ENCODE measurements at regions not wholly inside any gene's neighbourhood (a gene's known extent, or its start where the extent isn't known, plus 50 kb on each side); places are given as distances from the start of the nearest gene placed in this dataset.

GRCh38 chr2:22692746-22693145, 692.2 kb upstream of the KLHL29 start:
- no peaks in the 10 kb centered on the region for H3K9me3 ChIP-seq (replicated peaks in 1 of 2; ENCODE audit: control insufficient read depth in 2 of 2, insufficient read depth in 1 of 2, low read depth in 1 of 2, low read length in 2 of 2)
- H3K36me3 ChIP-seq (replicated peaks in 1 of 2; ENCODE audit: control insufficient read depth in 2 of 2, insufficient read depth in 2 of 2, low read length in 2 of 2), result no peaks in the 10 kb centered on the region
- no peak overlapping the region for H2BK12ac ChIP-seq (ENCODE audit: low read length)
- no peak overlapping the region for H3K23ac ChIP-seq (ENCODE audit: low read depth, low read length, poor library complexity)
- H3K9ac ChIP-seq (ENCODE audit: low read depth, low read length, poor library complexity), result no peak overlapping the region
- no peak overlapping the region for H2BK5ac ChIP-seq (ENCODE audit: low read length)
- H3K27ac ChIP-seq (replicated peaks; ENCODE audit: low read length), result no peak overlapping the region
- H3K27me3 ChIP-seq (ENCODE audit: control insufficient read depth in 3 of 3, insufficient read depth in 3 of 3, low read depth in 1 of 3, low read length in 3 of 3), result no peaks in the 10 kb centered on the region
- peaks cover 1 to 15% of the 10 kb centered on the region in 2 donors for H3K4me1 ChIP-seq (ENCODE audit: control insufficient read depth in 2 of 2, insufficient read depth in 1 of 2, low read depth in 1 of 2, low read length in 2 of 2)
- no peak overlapping the region for H4K91ac ChIP-seq (ENCODE audit: low read depth, low read length, poor library complexity)
- no peak for DNase-seq (ENCODE audit: low spot score)
- no peak overlapping the region for H3K18ac ChIP-seq (ENCODE audit: low read length)
- no peak overlapping the region for H2AK5ac ChIP-seq (ENCODE audit: low read depth, low read length)
- H2BK120ac ChIP-seq (ENCODE audit: low read depth, low read length), result no peak overlapping the region
- H3K4me2 ChIP-seq (ENCODE audit: insufficient read depth, low read length, poor library complexity, severe bottlenecking), result peak overlapping the region; percentile 60
- no CpG with 5 or more reads among the region's 2 CpGs for WGBS, 2 donors (ENCODE audit: extremely low coverage in 2 of 2, insufficient read length in 2 of 2, insufficient replicate concordance in 1 of 2)
- H3K4ac ChIP-seq (ENCODE audit: low read length), result no peak overlapping the region
- H2AFZ ChIP-seq (ENCODE audit: low read length), result no peak overlapping the region
- H2BK15ac ChIP-seq (ENCODE audit: low read length), result no peak overlapping the region
- H3K4me3 ChIP-seq (ENCODE audit: low read length in 2 of 2), result no peak overlapping the region
- no peaks in the 10 kb centered on the region for H3K79me1 ChIP-seq (ENCODE audit: low read depth, low read length)
- no peak overlapping the region for H3K14ac ChIP-seq (ENCODE audit: low read length)
- H4K8ac ChIP-seq (ENCODE audit: low read depth, low read length), result no peak overlapping the region

- Histone ChIP-seq H3K4ac (ENCODE audit: low read length) (no peak overlapping the region), H3K4me3 (ENCODE audit: low read length in 2 of 2) (peak overlapping the region in 1 of 2 donors; percentile 67), H3K23ac (ENCODE audit: low read depth, low read length, poor library complexity) (no peak overlapping the region), H2BK5ac (ENCODE audit: low read length) (no peak overlapping the region), H4K8ac (ENCODE audit: low read depth, low read length) (no peak overlapping the region), H3K36me3 (replicated peaks in 1 of 2; ENCODE audit: control insufficient read depth in 2 of 2, insufficient read depth in 2 of 2, low read length in 2 of 2) (no peaks in the 10 kb centered on the region), H3K14ac (ENCODE audit: low read length) (no peak overlapping the region), H4K91ac (ENCODE audit: low read depth, low read length, poor library complexity) (no peak overlapping the region), H3K27ac (replicated peaks; ENCODE audit: low read length) (peak overlapping the region; percentile 84), H2AK5ac (ENCODE audit: low read depth, low read length) (no peak overlapping the region), H2BK12ac (ENCODE audit: low read length) (no peak overlapping the region), H3K79me1 (ENCODE audit: low read depth, low read length) (no peaks in the 10 kb centered on the region), H2AFZ (ENCODE audit: low read length) (no peak overlapping the region), H2BK120ac (ENCODE audit: low read depth, low read length) (no peak overlapping the region), H3K9ac (ENCODE audit: low read depth, low read length, poor library complexity) (no peak overlapping the region), H3K9me3 (replicated peaks in 1 of 2; ENCODE audit: control insufficient read depth in 2 of 2, insufficient read depth in 1 of 2, low read depth in 1 of 2, low read length in 2 of 2) (no peaks in the 10 kb centered on the region), H3K18ac (ENCODE audit: low read length) (no peak overlapping the region), H3K27me3 (ENCODE audit: control insufficient read depth in 3 of 3, insufficient read depth in 3 of 3, low read depth in 1 of 3, low read length in 3 of 3) (no peaks in the 10 kb centered on the region), H3K4me1 (ENCODE audit: control insufficient read depth in 2 of 2, insufficient read depth in 1 of 2, low read depth in 1 of 2, low read length in 2 of 2) (peaks cover 1 to 17% of the 10 kb centered on the region in 2 donors), H3K4me2 (ENCODE audit: insufficient read depth, low read length, poor library complexity, severe bottlenecking) (peak overlapping the region; percentile 41), H2BK15ac (ENCODE audit: low read length) (no peak overlapping the region)
- DNase-seq (ENCODE audit: low spot score), result peak; percentile 32
- no CpG with 5 or more reads among the region's 2 CpGs for WGBS, 2 donors (ENCODE audit: extremely low coverage in 2 of 2, insufficient read length in 2 of 2, insufficient replicate concordance in 1 of 2)
Measured at GRCh38 chr2:22694300-22694699, 690.7 kb upstream of the KLHL29 start.

GRCh38 chr2:22694856-22695255, 690.1 kb upstream of the KLHL29 start:
- Histone ChIP-seq H3K18ac (ENCODE audit: low read length) (peak overlapping the region; percentile 76), H3K27me3 (ENCODE audit: control insufficient read depth in 3 of 3, insufficient read depth in 3 of 3, low read depth in 1 of 3, low read length in 3 of 3) (no peaks in the 10 kb centered on the region), H3K4me1 (ENCODE audit: control insufficient read depth in 2 of 2, insufficient read depth in 1 of 2, low read depth in 1 of 2, low read length in 2 of 2) (peaks cover 1 to 13% of the 10 kb centered on the region in 2 donors), H3K79me1 (ENCODE audit: low read depth, low read length) (no peaks in the 10 kb centered on the region), H4K8ac (ENCODE audit: low read depth, low read length) (no peak overlapping the region), H3K9me3 (replicated peaks in 1 of 2; ENCODE audit: control insufficient read depth in 2 of 2, insufficient read depth in 1 of 2, low read depth in 1 of 2, low read length in 2 of 2) (no peaks in the 10 kb centered on the region), H3K9ac (ENCODE audit: low read depth, low read length, poor library complexity) (no peak overlapping the region), H3K4me3 (ENCODE audit: low read length in 2 of 2) (peak overlapping the region in 1 of 2 donors; percentile 67), H3K14ac (ENCODE audit: low read length) (no peak overlapping the region), H2BK12ac (ENCODE audit: low read length) (no peak overlapping the region), H2BK5ac (ENCODE audit: low read length) (no peak overlapping the region), H3K23ac (ENCODE audit: low read depth, low read length, poor library complexity) (no peak overlapping the region), H2BK15ac (ENCODE audit: low read length) (no peak overlapping the region), H4K91ac (ENCODE audit: low read depth, low read length, poor library complexity) (no peak overlapping the region), H3K27ac (replicated peaks; ENCODE audit: low read length) (peak overlapping the region; percentile 84), H2AFZ (ENCODE audit: low read length) (no peak overlapping the region), H2BK120ac (ENCODE audit: low read depth, low read length) (no peak overlapping the region), H3K4ac (ENCODE audit: low read length) (no peak overlapping the region), H3K4me2 (ENCODE audit: insufficient read depth, low read length, poor library complexity, severe bottlenecking) (peak overlapping the region; percentile 41), H2AK5ac (ENCODE audit: low read depth, low read length) (no peak overlapping the region), H3K36me3 (replicated peaks in 1 of 2; ENCODE audit: control insufficient read depth in 2 of 2, insufficient read depth in 2 of 2, low read length in 2 of 2) (no peaks in the 10 kb centered on the region)
- DNase-seq (ENCODE audit: low spot score), result peak; percentile 71
- no CpG with 5 or more reads among the region's 1 CpG for WGBS, 2 donors (ENCODE audit: extremely low coverage in 2 of 2, insufficient read length in 2 of 2, insufficient replicate concordance in 1 of 2)

- no peak overlapping the region for H4K8ac ChIP-seq (ENCODE audit: low read depth, low read length)
- no peak overlapping the region for H3K4me3 ChIP-seq (ENCODE audit: low read length in 2 of 2)
- H3K4me2 ChIP-seq (ENCODE audit: insufficient read depth, low read length, poor library complexity, severe bottlenecking), result no peak overlapping the region
- H2BK15ac ChIP-seq (ENCODE audit: low read length), result no peak overlapping the region
- H2BK120ac ChIP-seq (ENCODE audit: low read depth, low read length), result no peak overlapping the region
- no peak overlapping the region for H2BK12ac ChIP-seq (ENCODE audit: low read length)
- H3K79me1 ChIP-seq (ENCODE audit: low read depth, low read length), result no peaks in the 10 kb centered on the region
- DNase-seq (ENCODE audit: low spot score), result no peak
- H2AK5ac ChIP-seq (ENCODE audit: low read depth, low read length), result no peak overlapping the region
- WGBS, 2 donors (ENCODE audit: extremely low coverage in 2 of 2, insufficient read length in 2 of 2, insufficient replicate concordance in 1 of 2), result no CpG with 5 or more reads among the region's 4 CpGs
- no peak overlapping the region for H2AFZ ChIP-seq (ENCODE audit: low read length)
- no peak overlapping the region for H4K91ac ChIP-seq (ENCODE audit: low read depth, low read length, poor library complexity)
- H2BK5ac ChIP-seq (ENCODE audit: low read length), result no peak overlapping the region
- H3K36me3 ChIP-seq (replicated peaks in 1 of 2; ENCODE audit: control insufficient read depth in 2 of 2, insufficient read depth in 2 of 2, low read length in 2 of 2), result no peaks in the 10 kb centered on the region
- H3K27me3 ChIP-seq (ENCODE audit: control insufficient read depth in 3 of 3, insufficient read depth in 3 of 3, low read depth in 1 of 3, low read length in 3 of 3), result no peaks in the 10 kb centered on the region
- H3K4me1 ChIP-seq (ENCODE audit: control insufficient read depth in 2 of 2, insufficient read depth in 1 of 2, low read depth in 1 of 2, low read length in 2 of 2), result peaks cover 1 to 9% of the 10 kb centered on the region in 2 donors
- no peak overlapping the region for H3K27ac ChIP-seq (replicated peaks; ENCODE audit: low read length)
- H3K23ac ChIP-seq (ENCODE audit: low read depth, low read length, poor library complexity), result no peak overlapping the region
- H3K9me3 ChIP-seq (replicated peaks in 1 of 2; ENCODE audit: control insufficient read depth in 2 of 2, insufficient read depth in 1 of 2, low read depth in 1 of 2, low read length in 2 of 2), result no peaks in the 10 kb centered on the region
- no peak overlapping the region for H3K18ac ChIP-seq (ENCODE audit: low read length)
- H3K14ac ChIP-seq (ENCODE audit: low read length), result no peak overlapping the region
- H3K4ac ChIP-seq (ENCODE audit: low read length), result no peak overlapping the region
- H3K9ac ChIP-seq (ENCODE audit: low read depth, low read length, poor library complexity), result no peak overlapping the region
Measured at GRCh38 chr2:22697054-22697788, 687.8 kb upstream of the KLHL29 start.
